KMS-11 (cell line): ENCODE measurements at regions not wholly inside any gene's neighbourhood (a gene's known extent, or its start where the extent isn't known, plus 50 kb on each side); places are given as distances from the start of the nearest gene placed in this dataset.

Experiments used
- H2AFZ ChIP-seq: fragments of 200-600 bp; sonication (generic); 2 replicates; pipeline ENCODE4 v1.6.1; 2016; ENCODE audit warnings: antibody characterized with exemption, mixed run types, low read depth
- H3K27ac ChIP-seq: fragments of 200-600 bp; sonication (generic); 2 replicates; pipeline ENCODE4 v1.6.1; 2016; ENCODE audit warnings: mild to moderate bottlenecking, mixed run types
- H3K27me3 ChIP-seq: fragments of 200-600 bp; sonication (generic); 2 replicates; pipeline ENCODE4 v1.6.1; 2017; ENCODE audit warnings: mild to moderate bottlenecking, low read depth, mixed run types, moderate library complexity; ENCODE audit not compliant: insufficient read depth
- H3K36me3 ChIP-seq: fragments of 200-600 bp; sonication (generic); 2 replicates; pipeline ENCODE4 v1.6.1; 2017; ENCODE audit warnings: mild to moderate bottlenecking, mixed run types; ENCODE audit not compliant: insufficient read depth
- H3K4me1 ChIP-seq: fragments of 200-600 bp; sonication (generic); 2 replicates; pipeline ENCODE4 v1.6.1; 2016; ENCODE audit warnings: mild to moderate bottlenecking, low read depth, mixed run types; ENCODE audit not compliant: poor library complexity, severe bottlenecking
- H3K4me2 ChIP-seq: fragments of 200-600 bp; sonication (generic); 2 replicates; pipeline ENCODE4 v1.7.0; 2016; ENCODE audit warnings: mild to moderate bottlenecking, mixed run types
- H3K4me3 ChIP-seq: fragments of 200-600 bp; sonication (generic); IDR thresholded peaks from 2 replicates; pipeline ENCODE4 v1.6.1; 2017; ENCODE audit warnings: low read depth, low read length, mixed read lengths; ENCODE audit not compliant: insufficient read depth
- H3K79me2 ChIP-seq: fragments of 200-600 bp; sonication (generic); 2 replicates; pipeline ENCODE4 v1.6.1; 2016; ENCODE audit warnings: low read depth, mixed run types; ENCODE audit not compliant: insufficient read depth
- H3K9ac ChIP-seq: fragments of 200-600 bp; sonication (generic); 2 replicates; pipeline ENCODE4 v1.6.1; 2016; ENCODE audit warnings: mild to moderate bottlenecking, mixed run types
- H4K20me1 ChIP-seq: fragments of 200-600 bp; sonication (generic); 2 replicates; pipeline ENCODE4 v1.6.1; 2016; ENCODE audit warnings: mild to moderate bottlenecking, mixed run types; ENCODE audit not compliant: insufficient read depth
- TF ChIP-seq, protein P1 (sequence below): fragments of 200-600 bp; sonication (generic); conservative IDR thresholded peaks from 2 replicates; pipeline ENCODE4 v1.6.1; 2017; ENCODE audit warnings: low read depth, mild to moderate bottlenecking, antibody characterized with exemption, low read length, moderate library complexity, mixed read lengths

GRCh38 chr4:35066406-35066805, 1177.9 kb downstream of the ARAP2 start:
- Histone ChIP-seq H2AFZ (no peak overlapping the region), H3K27ac (no peak overlapping the region), H3K4me3 (no peak overlapping the region), H3K9ac (no peak overlapping the region), H3K36me3 (no peaks in the 10 kb centered on the region), H3K4me2 (no peak overlapping the region), H3K4me1 (peaks cover 6% of the 10 kb centered on the region), H4K20me1 (no peaks in the 10 kb centered on the region), H3K79me2 (no peaks in the 10 kb centered on the region), H3K27me3 (no peaks in the 10 kb centered on the region)
- TF ChIP-seq, protein P1, sequence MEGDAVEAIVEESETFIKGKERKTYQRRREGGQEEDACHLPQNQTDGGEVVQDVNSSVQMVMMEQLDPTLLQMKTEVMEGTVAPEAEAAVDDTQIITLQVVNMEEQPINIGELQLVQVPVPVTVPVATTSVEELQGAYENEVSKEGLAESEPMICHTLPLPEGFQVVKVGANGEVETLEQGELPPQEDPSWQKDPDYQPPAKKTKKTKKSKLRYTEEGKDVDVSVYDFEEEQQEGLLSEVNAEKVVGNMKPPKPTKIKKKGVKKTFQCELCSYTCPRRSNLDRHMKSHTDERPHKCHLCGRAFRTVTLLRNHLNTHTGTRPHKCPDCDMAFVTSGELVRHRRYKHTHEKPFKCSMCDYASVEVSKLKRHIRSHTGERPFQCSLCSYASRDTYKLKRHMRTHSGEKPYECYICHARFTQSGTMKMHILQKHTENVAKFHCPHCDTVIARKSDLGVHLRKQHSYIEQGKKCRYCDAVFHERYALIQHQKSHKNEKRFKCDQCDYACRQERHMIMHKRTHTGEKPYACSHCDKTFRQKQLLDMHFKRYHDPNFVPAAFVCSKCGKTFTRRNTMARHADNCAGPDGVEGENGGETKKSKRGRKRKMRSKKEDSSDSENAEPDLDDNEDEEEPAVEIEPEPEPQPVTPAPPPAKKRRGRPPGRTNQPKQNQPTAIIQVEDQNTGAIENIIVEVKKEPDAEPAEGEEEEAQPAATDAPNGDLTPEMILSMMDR = no peak

DNA sequence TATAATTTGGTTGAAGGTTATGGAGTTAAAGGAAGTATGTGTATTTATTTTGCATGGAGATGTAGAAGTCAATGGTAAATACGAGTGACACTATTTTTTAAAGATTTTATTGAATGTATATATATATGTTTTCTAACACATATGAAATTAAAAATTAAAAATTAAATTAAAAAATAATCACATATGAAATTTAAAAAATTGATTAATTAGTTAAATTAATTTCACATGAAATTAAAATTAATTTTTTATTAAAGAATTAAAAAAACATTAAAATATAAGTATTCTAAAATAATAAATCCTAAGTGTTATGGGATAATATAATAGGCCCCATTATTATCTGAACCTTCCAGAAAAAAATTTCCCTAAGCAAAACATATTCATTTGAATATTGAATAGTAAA, 1163.5 kb downstream of the ARAP2 start:
- Histone ChIP-seq H3K27ac (no peak overlapping the region), H3K4me3 (no peak overlapping the region), H2AFZ (no peak overlapping the region), H3K4me2 (no peak overlapping the region), H3K4me1 (peaks cover 6% of the 10 kb centered on the region), H4K20me1 (no peaks in the 10 kb centered on the region), H3K27me3 (no peaks in the 10 kb centered on the region), H3K9ac (no peak overlapping the region), H3K79me2 (no peaks in the 10 kb centered on the region), H3K36me3 (no peaks in the 10 kb centered on the region)
- TF ChIP-seq, protein P1 = no peak

GRCh38 chr4:35087218-35087617, 1157.1 kb downstream of the ARAP2 start:
- no peak overlapping the region for H3K4me2 ChIP-seq
- no peaks in the 10 kb centered on the region for H3K27me3 ChIP-seq
- H3K79me2 ChIP-seq = no peaks in the 10 kb centered on the region

DNA sequence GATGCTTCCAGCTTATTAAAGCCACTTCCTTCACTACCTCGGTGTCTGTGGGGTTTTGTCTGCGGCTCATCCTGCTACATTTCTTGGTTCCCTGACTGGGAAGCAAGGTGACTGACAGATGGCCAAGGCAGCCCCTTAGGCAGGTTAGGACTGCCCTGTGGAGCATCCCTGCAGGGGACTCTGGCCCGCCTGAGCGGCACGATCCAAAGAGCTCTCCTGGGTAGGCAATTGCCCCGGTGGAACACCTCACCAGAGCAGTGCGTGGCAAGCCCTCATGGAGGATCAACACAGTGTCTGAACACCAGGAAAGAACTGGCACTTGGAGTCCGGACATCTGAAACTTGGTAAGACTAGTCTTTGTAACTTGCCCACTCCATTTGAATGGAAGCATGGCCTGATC, 1143.4 kb downstream of the ARAP2 start:
- Histone ChIP-seq H3K79me2 (no peaks in the 10 kb centered on the region), H3K4me3 (no peak overlapping the region), H2AFZ (no peak overlapping the region), H3K4me1 (no peaks in the 10 kb centered on the region), H3K4me2 (no peak overlapping the region), H3K36me3 (no peaks in the 10 kb centered on the region), H3K9ac (no peak overlapping the region), H3K27ac (no peak overlapping the region), H3K27me3 (no peaks in the 10 kb centered on the region), H4K20me1 (no peaks in the 10 kb centered on the region)
- TF ChIP-seq, protein P1 = no peak

More at GRCh38 chr4:35087218-35087617, 1157.1 kb downstream of the ARAP2 start:
- Histone ChIP-seq H3K4me1 (no peaks in the 10 kb centered on the region), H3K4me3 (no peak overlapping the region), H2AFZ (no peak overlapping the region), H4K20me1 (no peaks in the 10 kb centered on the region), H3K27ac (no peak overlapping the region), H3K36me3 (no peaks in the 10 kb centered on the region), H3K9ac (no peak overlapping the region)
- TF ChIP-seq, protein P1 = no peak
